NOMO-1 treated with dmso at 0.1 percent for 144 hours (cell line): ENCODE measurements at regions not wholly inside any gene's neighbourhood (a gene's known extent, or its start where the extent isn't known, plus 50 kb on each side); places are given as distances from the start of the nearest gene placed in this dataset.

Experiments used
- DNase-seq: peaks from one replicate; lab custom pipeline; 2025; ENCODE audit not compliant: unreplicated experiment; lab: John Stamatoyannopoulos, UW

GRCh38 chr12:111310076-111310870, 58.6 kb downstream of the PHETA1 start:
- DNase-seq: no peak

DNA sequence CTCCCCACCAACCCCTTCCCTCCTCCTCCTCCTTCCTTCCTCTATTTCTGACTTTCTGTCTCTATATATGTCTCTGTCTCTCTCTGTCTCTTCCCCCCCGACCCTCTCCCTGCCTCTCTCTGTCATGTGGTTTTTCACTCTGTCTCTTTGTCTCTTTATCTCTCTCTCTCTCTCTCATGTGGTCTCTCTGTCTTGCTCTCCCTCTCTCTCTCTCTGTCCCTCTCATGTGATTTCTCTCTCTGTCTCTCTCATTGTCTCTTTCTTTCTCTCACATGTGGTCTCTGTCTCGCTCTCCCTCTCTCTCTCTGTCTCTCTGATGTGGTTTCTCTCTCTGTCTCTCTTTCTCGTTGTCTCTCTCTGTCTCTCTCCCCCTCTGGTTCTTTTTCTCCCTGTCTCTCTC, 59.3 kb downstream of the PHETA1 start:
- no peak for DNase-seq

DNA sequence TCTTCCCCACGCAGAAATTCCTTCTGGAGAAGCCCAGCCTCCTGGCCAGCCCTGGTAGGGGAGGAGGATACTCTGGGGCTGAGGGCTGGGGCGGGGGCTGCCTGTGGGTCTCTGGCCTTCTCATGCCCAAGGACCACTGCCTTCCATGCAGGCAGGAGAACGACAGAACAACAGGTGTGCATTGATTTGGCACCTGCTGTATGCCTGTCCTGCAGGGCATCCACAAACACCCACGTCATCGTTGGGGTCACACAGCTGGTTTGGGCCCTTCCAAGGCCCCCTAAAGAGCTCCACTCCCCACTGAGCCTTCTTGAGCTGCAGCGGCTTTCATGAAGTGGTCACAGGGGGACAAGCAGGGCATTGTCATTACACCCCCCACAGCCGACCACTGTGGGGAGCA, 60.4 kb downstream of the PHETA1 start:
- no peak for DNase-seq

GRCh38 chr12:111304642-111305071, 64.2 kb downstream of the PHETA1 start:
- no peak for DNase-seq

- DNase-seq: no peak
Observed at GRCh38 chr12:111303531-111303930, 65.4 kb downstream of the PHETA1 start.

- DNase-seq: peak; percentile 23
Observed at GRCh38 chr12:111298582-111299436, 70.1 kb downstream of the PHETA1 start.

DNA sequence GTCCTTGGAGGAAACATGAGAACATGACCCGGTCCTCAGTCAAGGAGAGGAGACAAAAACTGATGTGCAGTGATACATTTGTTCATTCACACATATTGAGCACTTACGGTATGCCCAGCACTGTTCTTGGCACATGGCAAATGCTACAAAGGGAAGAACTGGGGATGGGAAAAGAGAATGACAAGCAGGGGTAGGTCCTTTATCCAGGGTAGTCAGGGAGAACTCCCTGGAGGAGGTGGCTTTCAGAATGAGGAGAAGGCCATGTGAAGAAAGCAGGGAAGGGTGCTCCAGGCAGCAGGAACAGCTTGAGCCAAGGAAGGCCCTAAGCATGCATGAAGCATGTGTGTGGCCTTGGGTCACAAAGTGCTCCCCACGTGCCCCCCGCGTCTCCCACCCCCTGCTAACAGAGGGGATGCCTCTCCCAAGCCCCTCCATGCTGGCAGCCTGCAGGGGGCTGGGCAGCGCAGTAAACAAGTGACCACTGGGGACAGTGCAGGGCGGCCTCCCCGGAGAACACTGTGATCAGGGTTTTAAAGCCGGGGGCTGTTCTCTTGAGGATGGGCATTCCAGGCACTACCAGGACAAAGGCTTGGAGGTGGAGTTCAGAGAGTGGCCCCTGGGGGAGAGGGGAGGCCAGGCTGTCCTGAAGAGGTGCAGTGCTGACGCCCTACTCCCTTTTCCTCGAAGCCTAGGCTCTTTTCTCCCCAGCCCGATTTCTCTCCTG, 71.0 kb downstream of the PHETA1 start:
- DNase-seq: no peak

- DNase-seq: no peak
Observed at GRCh38 chr12:111296906-111297463, 71.9 kb downstream of the PHETA1 start.

DNA sequence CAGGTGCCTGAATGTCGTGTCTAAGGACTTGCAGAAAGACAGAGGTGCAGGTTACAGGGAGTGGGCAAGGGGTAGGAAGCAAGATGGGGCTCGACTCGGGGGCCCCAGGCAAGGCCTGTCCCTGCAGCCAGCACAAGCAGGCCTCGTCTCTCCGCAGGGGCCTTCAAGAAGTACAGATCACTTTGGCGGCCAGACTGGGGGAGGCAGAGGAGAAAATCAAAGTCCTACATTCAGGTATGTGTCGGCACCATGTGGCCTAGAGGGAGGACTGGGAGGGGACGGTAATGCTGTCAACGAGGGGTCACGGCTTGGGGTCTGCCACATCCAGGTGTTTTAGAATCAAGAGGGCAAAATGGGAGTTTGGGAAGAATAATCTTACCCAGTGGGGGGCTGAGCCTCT, 73.7 kb downstream of the PHETA1 start:
- DNase-seq: no peak

GRCh38 chr12:111293266-111294009, 75.5 kb downstream of the PHETA1 start:
- DNase-seq: no peak

GRCh38 chr12:111291357-111291756, 77.5 kb downstream of the PHETA1 start:
- no peak for DNase-seq

DNA sequence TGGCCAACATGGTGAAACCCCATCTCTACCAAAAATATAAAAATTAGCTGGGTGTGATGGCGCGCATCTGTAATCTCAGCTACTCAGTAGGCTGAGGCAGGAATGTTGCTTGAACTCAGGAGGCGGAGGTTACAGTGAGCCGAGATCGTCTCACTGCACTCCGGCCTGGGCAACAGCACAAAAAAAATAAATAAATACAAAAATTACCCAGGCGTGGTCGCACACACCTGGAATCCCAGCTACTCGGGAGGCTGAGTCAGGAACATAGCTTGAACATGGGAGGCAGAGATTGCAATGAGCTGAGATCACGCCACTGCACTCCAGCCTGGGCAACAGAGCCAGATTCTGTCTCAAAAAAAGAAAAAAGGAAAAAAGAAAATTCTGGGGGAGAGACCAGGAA, 80.1 kb downstream of the PHETA1 start:
- no peak for DNase-seq

- DNase-seq: no peak
Observed at GRCh38 chr12:111287125-111287900, 81.6 kb downstream of the PHETA1 start.

DNA sequence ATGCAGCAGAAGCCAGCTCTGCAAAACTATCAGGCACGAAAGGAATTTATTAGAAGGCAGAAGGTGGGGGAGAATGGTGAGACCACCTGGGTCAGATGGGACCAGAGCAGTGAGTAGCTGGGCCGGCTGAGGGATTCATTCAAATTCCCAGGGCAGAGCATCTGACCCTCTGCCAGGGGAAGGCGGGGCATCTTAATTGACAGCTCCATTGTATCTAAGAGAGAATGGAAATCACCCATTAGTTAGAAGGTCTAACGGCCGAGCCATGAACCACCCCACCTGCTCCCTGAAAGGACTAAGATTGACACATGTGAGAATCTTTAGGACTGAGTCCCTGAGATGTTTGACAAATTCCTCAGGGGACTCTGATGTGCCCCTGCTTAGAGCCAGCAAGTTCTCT, 83.7 kb downstream of the PHETA1 start:
- no peak for DNase-seq

DNA sequence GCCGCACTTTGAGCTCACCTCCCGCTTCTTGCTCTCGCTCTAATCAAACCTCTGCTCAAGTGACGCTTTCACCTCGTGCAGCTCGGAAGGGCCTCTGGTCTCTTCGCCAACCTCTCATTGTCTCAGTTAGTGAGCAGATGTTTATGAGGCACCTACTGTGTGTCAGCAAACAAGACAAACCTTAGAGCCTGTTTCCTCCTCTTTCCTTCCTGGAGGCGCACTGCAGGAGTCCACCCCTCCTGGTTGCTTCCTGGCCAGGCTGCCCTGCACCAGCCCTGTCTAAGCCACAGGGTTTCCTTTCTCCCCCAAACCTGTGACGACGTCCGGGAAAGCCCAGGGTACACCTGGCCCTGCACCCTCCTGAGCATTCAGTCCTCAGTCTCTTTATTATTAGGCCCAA, 84.2 kb downstream of the PHETA1 start:
- no peak for DNase-seq

DNA sequence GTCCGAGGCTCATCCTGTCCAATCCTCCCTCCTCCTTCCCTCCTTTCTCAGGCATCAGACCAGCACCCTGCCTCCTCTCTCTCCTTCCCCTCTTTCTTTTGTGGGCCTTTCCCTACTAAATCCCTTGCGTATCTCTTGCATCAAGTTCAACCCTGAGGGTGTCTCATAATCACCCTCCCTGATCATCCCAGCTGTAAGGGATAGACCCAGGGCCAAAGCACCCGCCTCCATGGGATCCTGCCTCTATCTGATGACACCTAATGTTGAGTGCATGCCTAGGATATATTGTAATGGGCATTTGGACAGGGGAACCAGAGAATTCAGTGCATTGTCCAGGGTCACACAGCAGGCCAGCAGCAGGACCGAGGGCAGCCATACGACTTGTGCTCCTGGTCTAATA, 84.9 kb downstream of the PHETA1 start:
- no peak for DNase-seq

- no peak for DNase-seq
Observed at GRCh38 chr12:111283521-111283920, 85.4 kb downstream of the PHETA1 start.

DNA sequence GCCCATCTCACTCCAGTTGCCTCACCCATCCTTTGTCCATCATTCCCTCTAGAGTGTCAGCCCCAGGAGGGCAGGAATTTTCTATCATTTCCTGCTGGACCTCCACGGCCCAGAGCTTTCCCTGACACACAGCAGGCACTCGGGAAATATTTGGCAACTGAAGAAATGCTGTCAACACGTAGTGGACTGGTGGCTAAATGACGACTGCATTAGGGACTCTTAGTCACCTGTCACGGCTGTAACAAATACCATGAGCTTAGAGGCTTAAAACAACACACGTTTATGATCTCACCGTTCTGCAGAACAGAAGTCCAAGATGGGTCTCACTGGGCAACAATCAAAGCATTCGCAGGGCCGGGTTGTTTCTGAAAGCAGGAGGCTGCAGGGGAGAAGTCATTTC, 91.3 kb downstream of the PHETA1 start:
- no peak for DNase-seq

DNA sequence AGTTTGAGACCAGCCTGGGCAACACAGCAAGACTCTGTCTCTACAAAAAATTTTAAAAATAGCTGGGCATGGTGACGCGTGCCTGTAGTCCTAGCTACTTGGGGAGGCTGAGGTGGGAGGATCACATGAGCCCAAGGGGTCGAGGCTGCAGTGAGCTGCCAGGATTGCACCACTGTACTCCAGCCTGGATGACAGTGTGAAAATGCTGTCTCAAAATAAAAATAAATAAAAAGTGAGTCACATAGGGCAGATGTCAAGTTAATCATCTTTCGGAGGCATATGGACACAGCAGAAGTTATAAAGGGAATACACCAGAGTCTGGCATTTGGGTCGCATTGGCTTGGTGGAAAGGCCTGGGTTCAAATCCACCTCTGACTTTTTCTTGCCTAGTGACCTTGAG, 92.7 kb downstream of the PHETA1 start:
- no peak for DNase-seq

DNA sequence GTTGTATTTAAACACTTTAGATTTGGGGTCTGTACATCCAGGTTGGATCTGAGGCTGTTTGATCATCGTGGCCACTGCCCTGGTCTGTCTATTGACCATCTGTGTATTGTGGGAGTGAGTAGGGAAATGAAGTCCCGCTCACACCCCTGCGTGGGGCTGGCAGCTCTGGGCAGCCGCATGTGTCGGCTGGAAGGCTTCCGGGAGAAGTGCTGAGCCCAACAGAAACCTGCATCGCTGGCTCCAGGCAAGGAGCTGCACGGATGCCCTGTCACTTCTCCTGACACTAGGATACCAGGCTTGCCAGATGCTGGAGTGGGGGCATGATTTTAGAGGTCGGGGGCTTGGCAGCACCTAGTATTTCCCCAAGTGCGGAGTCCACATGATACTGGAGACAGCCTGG, 93.6 kb downstream of the PHETA1 start:
- DNase-seq: no peak
